Esophagus muscularis mucosa (tissue), 4 donors: ENCODE measurements at regions not wholly inside any gene's neighbourhood (a gene's known extent, or its start where the extent isn't known, plus 50 kb on each side); places are given as distances from the start of the nearest gene placed in this dataset.

Experiments used
- DNase-seq: peaks from one replicate; pipeline ENCODE4 v3.0.0-alpha.2; 2017; ENCODE audit errors: extremely low spot score
- H3K27ac ChIP-seq, 4 donors: fragments of 200-600 bp; sonication (generic); replicated peaks in 1 of 4; 1 replicate in 3 of 4; 2 replicates in 1 of 4; pipeline ENCODE4 v1.5.1; 2016 to 2019; ENCODE audit warnings: mild to moderate bottlenecking in 1 of 4
- H3K27me3 ChIP-seq, 4 donors: fragments of 200-600 bp; sonication (generic); one replicate each; pipeline versions ENCODE4 v1.5.1 to v1.6.0; 2016 to 2019
- H3K36me3 ChIP-seq, 4 donors: fragments of 200-600 bp; sonication (generic); one replicate each; pipeline ENCODE4 v1.5.1; 2016 to 2019
- H3K4me1 ChIP-seq, 4 donors: fragments of 200-600 bp; sonication (generic); one replicate each; pipeline ENCODE4 v1.5.1; 2016 to 2019
- H3K4me3 ChIP-seq, 4 donors: fragments of 200-600 bp; sonication (generic); 1 replicate in 2 of 4; 2 replicates in 2 of 4; pipeline ENCODE4 v1.5.1; 2016 to 2019; ENCODE audit warnings: mild to moderate bottlenecking in 4 of 4, moderate library complexity in 1 of 4
- H3K9me3 ChIP-seq, 4 donors: fragments of 200-600 bp; sonication (generic); 1 replicate in 3 of 4; 2 replicates in 1 of 4; pipeline ENCODE4 v1.5.1; 2016 to 2019
- CTCF ChIP-seq, 3 experiments: fragments of 200-600 bp in 2 of 3; fragments of 450-650 bp in 1 of 3; sonication (generic) in 2 of 3; IDR thresholded peaks; one replicate each; pipeline ENCODE4 v1.5.1; 2017 to 2019; ENCODE audit warnings: antibody characterized with exemption in 3 of 3, mild to moderate bottlenecking in 2 of 3, moderate library complexity in 1 of 3
- EP300 ChIP-seq: sonication (generic); formaldehyde crosslinking; IDR thresholded peaks from one replicate; pipeline ENCODE4 v1.6.1; 2017; ENCODE audit warnings: antibody characterized with exemption
- POLR2A ChIP-seq: fragments of 450-650 bp; IDR thresholded peaks from one replicate; pipeline ENCODE4 v1.6.1; 2017; ENCODE audit warnings: antibody characterized with exemption, moderate library complexity, mild to moderate bottlenecking, low read depth
- POLR2AphosphoS5 ChIP-seq, 2 donors: sonication (generic); formaldehyde crosslinking; IDR thresholded peaks; one replicate each; pipeline ENCODE4 v1.6.1; 2017; ENCODE audit warnings: antibody characterized with exemption in 2 of 2
- WGBS: methylation state at CpG from one replicate; pipeline ENCODE4 v1.1.5; 2018; 5-methylcytosine and 5-hydroxymethylcytosine counted together
- intact Hi-C: fragments of 100-400 bp; cut with DNase I; formaldehyde crosslinking; loops from one replicate; pipeline ENCODE4 v1.15.1; 2023

DNA sequence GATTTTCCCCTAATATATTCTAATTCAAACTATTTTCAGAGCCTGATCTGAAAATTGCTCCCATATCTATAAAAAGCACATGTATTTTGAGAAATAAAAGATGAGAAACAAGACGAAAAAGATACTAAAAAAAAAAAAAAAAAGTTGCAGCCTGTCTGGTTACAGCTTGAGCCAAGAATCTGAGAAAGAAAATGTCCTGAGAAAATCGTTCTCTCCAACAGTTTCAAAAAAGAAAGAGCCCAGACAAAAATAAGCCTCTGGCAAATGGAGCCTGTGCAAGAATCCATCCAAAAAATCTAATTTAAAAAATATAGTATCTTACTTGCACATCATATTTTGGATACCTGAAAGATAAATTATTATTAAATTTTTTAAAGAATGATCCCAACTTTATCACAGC is 163.0 kb upstream of the TBL1X start:
- Histone ChIP-seq H3K36me3 (no peaks in the 10 kb centered on the region), H3K4me3 (peak overlapping the region in 1 of 4 donors; percentile 14), H3K27me3 (no peaks in the 10 kb centered on the region), H3K27ac (peak overlapping the region in 3 of 4 donors; percentile 28 to 52 (median 50)), H3K4me1 (peaks cover 0 to 12% (median 3%) of the 10 kb centered on the region in 4 donors), H3K9me3 (no peaks in the 10 kb centered on the region)
- intact Hi-C loops = no loop called here
- WGBS = 37% methylated on average over 2 of the region's 2 CpGs
- no peak for DNase-seq
- TF ChIP-seq CTCF (IDR thresholded peaks at IDR 0.05) = no peak
- TF ChIP-seq POLR2AphosphoS5 (IDR thresholded peaks at IDR 0.05) = no peak
- no peak for TF ChIP-seq POLR2A
- TF ChIP-seq EP300 = no peak

- intact Hi-C loops = no loop called here
- H3K9me3 ChIP-seq = no peaks in the 10 kb centered on the region
- no peak for TF ChIP-seq POLR2AphosphoS5 (IDR thresholded peaks at IDR 0.05)
- 40% methylated on average over 4 of the region's 4 CpGs for WGBS
- H3K4me3 ChIP-seq = no peak overlapping the region
- DNase-seq = no peak
- no peaks in the 10 kb centered on the region for H3K27me3 ChIP-seq
- peak overlapping the region in 2 of 4 donors; percentile 26 to 36 for H3K27ac ChIP-seq
- peaks cover 0 to 12% (median 3%) of the 10 kb centered on the region in 4 donors for H3K4me1 ChIP-seq
- no peaks in the 10 kb centered on the region for H3K36me3 ChIP-seq
Observed at GRCh38 chrX:9302381-9302780, 162.5 kb upstream of the TBL1X start.

DNA sequence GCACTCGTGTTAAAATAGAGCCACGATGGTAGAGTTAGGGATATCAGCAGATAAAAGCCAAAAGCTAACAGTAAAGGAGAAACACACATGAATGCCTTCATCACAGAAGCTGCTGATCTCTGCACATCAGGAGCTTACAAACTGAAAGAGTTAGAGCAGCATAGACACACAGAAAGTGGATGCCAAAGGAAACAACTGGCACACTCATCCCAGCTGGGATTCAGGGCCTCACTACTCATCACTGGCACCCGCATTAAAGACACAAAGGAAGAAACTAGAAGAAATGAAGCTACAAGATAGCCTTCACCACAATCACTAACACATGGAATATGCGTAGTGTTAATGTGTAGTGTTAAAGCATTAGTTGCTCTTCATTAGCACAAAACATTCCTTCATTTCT is 156.4 kb upstream of the TBL1X start:
- Histone ChIP-seq H3K4me1 (no peaks in the 10 kb centered on the region), H3K27me3 (no peaks in the 10 kb centered on the region), H3K4me3 (no peak overlapping the region), H3K27ac (no peak overlapping the region), H3K9me3 (no peaks in the 10 kb centered on the region), H3K36me3 (no peaks in the 10 kb centered on the region)
- DNase-seq = no peak
- TF ChIP-seq POLR2A (no peak), EP300 (no peak), CTCF (IDR thresholded peaks at IDR 0.05) (no peak), POLR2AphosphoS5 (IDR thresholded peaks at IDR 0.05) (no peak)
- intact Hi-C loops = no loop called here
- WGBS = 76% methylated on average over 4 of the region's 4 CpGs

- DNase-seq = no peak
- Histone ChIP-seq H3K27ac (no peak overlapping the region), H3K27me3 (no peaks in the 10 kb centered on the region), H3K9me3 (no peaks in the 10 kb centered on the region), H3K4me3 (no peak overlapping the region), H3K36me3 (no peaks in the 10 kb centered on the region), H3K4me1 (no peaks in the 10 kb centered on the region)
- TF ChIP-seq CTCF (IDR thresholded peaks at IDR 0.05) (no peak), POLR2AphosphoS5 (IDR thresholded peaks at IDR 0.05) (no peak), POLR2A (no peak), EP300 (no peak)
- 66% methylated on average over 2 of the region's 2 CpGs for WGBS
- intact Hi-C loops = no loop called here
Observed at GRCh38 chrX:9310616-9311015, 154.2 kb upstream of the TBL1X start.

- no peak overlapping the region for H3K27ac ChIP-seq
- H3K36me3 ChIP-seq = no peaks in the 10 kb centered on the region
- WGBS = 79% methylated on average over 8 of the region's 8 CpGs
- no peaks in the 10 kb centered on the region for H3K9me3 ChIP-seq
- DNase-seq = no peak
- H3K4me1 ChIP-seq = peaks cover 0 to under 1% (median under 1%) of the 10 kb centered on the region in 4 donors
- TF ChIP-seq CTCF (IDR thresholded peaks at IDR 0.05) = no peak
- TF ChIP-seq EP300 = no peak
- TF ChIP-seq POLR2A = no peak
- no peak for TF ChIP-seq POLR2AphosphoS5 (IDR thresholded peaks at IDR 0.05)
- no peak overlapping the region for H3K4me3 ChIP-seq
- intact Hi-C loops = no loop called here
- no peaks in the 10 kb centered on the region for H3K27me3 ChIP-seq
Observed at GRCh38 chrX:9311421-9312160, 153.3 kb upstream of the TBL1X start.
